Psoas muscle (tissue), 7 donors: ENCODE measurements at regions not wholly inside any gene's neighbourhood (a gene's known extent, or its start where the extent isn't known, plus 50 kb on each side); places are given as distances from the start of the nearest gene placed in this dataset.
"Not testable (repeated sequence)": the region's sequence is repeated elsewhere in the genome, so short reads cannot be mapped to it uniquely, and the experiment has no call there.

Experiments used
- ATAC-seq, 4 donors: fragments of 200-7000 bp; cut with Tn5 transposase; one replicate each; pipeline ENCODE4 v1.9.1; 2020; ENCODE audit warnings: moderate library complexity in 3 of 4, mild to moderate bottlenecking in 2 of 4
- DNase-seq, 2 donors: peaks; one replicate each; pipeline ENCODE4 v3.0.0-alpha.2; 2020
- H3K27ac ChIP-seq: fragments of 200-600 bp; one replicate; pipeline ENCODE4 v1.8.0; 2022
- H3K27me3 ChIP-seq, 3 donors: fragments of 200-600 bp in 1 of 3; one replicate each; pipeline versions ENCODE4 v1.6.1 to v1.8.0; 2013 to 2022; ENCODE audit warnings: low read length in 2 of 3, mild to moderate bottlenecking in 2 of 3, moderate library complexity in 1 of 3; ENCODE audit not compliant: insufficient read depth in 3 of 3
- H3K36me3 ChIP-seq, 2 donors: fragments of 200-600 bp in 1 of 2; one replicate each; pipeline versions ENCODE4 v1.6.1 to v1.8.0; 2013 to 2022; ENCODE audit warnings: low read depth in 1 of 2, mild to moderate bottlenecking in 1 of 2, moderate library complexity in 1 of 2; ENCODE audit not compliant: insufficient read depth in 1 of 2
- H3K4me1 ChIP-seq: fragments of 200-600 bp; one replicate; pipeline ENCODE4 v1.8.0; 2022
- H3K4me3 ChIP-seq: fragments of 200-600 bp; one replicate; pipeline ENCODE4 v1.8.0; 2022; ENCODE audit warnings: mild to moderate bottlenecking
- H3K9me3 ChIP-seq: fragments of 200-600 bp; one replicate; pipeline ENCODE4 v1.8.0; 2022
- WGBS, 3 donors: extraction: QIAGEN DNeasy Blood & Tissue Kit; methylation state at CpG; one replicate each; pipeline versions ENCODE4 v1.1.6 to v1.1.7; 2013; 5-methylcytosine and 5-hydroxymethylcytosine counted together
- intact Hi-C, 2 donors: fragments of 100-400 bp; cut with DNase I; formaldehyde crosslinking; loops; one replicate each; pipeline versions ENCODE4 v1.11.0 to v1.14.2; 2022
- TF ChIP-seq, protein P1 (sequence below): fragments of 200-600 bp; IDR thresholded peaks from one replicate; pipeline ENCODE4 v1.8.0; 2022; ENCODE audit warnings: antibody characterized with exemption
- donor health status: healthy with polysubstance abuse.
- donor health status: DM: no; HTN: no; CAD: no; lungs with moderate emphysema.
- donor health status: Bipolar disorder and iron deficiency.
- donor health status: healthy.
- donor health status: DM: yes; HTN: yes; CAD: no.
- donor health status: DM: no; HTN: no; CAD: no.
- donor health status: DM: yes; HTN: yes; CAD: no.

DNA sequence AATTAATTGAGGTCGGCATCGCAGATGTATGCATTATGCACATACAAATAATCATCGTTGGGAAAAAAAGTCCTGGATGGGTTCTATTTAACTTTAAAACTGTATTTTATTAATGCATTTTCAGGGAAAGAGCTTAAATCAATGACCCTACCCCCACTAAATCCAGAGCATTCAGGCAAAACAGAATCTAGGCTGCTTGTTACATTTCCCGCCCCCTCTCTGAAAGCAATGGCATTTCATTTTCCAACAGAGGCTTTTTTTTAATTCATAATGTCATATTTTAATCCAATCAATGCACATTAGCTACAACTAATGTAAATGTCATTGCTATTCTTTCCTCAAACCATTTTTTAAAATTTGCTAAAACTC, 117.4 kb upstream of the GRIA1 start:
- Histone ChIP-seq H3K4me1 (no peaks in the 10 kb centered on the region), H3K36me3 (no peaks in the 10 kb centered on the region), H3K27ac (no peak overlapping the region), H3K9me3 (no peaks in the 10 kb centered on the region), H3K27me3 (no peaks in the 10 kb centered on the region), H3K4me3 (no peak overlapping the region)
- no peak for DNase-seq
- WGBS, 3 donors, result 87 to 88% (median 87%) methylated on average over 4 of the region's 4 CpGs
- ATAC-seq, result no peak
- intact Hi-C loops, result no loop called here
- TF ChIP-seq, protein P1, sequence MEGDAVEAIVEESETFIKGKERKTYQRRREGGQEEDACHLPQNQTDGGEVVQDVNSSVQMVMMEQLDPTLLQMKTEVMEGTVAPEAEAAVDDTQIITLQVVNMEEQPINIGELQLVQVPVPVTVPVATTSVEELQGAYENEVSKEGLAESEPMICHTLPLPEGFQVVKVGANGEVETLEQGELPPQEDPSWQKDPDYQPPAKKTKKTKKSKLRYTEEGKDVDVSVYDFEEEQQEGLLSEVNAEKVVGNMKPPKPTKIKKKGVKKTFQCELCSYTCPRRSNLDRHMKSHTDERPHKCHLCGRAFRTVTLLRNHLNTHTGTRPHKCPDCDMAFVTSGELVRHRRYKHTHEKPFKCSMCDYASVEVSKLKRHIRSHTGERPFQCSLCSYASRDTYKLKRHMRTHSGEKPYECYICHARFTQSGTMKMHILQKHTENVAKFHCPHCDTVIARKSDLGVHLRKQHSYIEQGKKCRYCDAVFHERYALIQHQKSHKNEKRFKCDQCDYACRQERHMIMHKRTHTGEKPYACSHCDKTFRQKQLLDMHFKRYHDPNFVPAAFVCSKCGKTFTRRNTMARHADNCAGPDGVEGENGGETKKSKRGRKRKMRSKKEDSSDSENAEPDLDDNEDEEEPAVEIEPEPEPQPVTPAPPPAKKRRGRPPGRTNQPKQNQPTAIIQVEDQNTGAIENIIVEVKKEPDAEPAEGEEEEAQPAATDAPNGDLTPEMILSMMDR, result no peak

DNA sequence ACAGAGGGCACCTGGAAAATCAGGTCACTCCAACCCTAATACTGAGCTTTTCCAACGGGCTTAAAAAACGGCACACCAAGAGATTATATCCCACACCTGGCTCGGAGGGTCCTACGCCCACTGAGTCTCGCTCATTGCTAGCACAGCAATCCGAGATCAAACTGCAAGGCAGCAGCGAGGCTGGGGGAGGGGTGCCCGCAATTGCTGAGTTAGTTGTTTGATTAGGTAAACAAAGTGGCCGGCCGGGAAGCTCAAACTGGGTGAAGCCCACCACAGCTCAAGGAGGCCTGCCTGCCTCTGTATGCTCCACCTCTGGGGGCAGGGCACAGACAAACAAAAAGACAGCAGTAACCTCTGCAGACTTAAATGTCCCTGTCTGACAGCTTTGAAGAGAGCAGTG, 108.8 kb upstream of the GRIA1 start:
- DNase-seq, H3K4me1 ChIP-seq, H3K4me3 ChIP-seq, H3K36me3 ChIP-seq, H3K27me3 ChIP-seq, H3K9me3 ChIP-seq, ATAC-seq, intact Hi-C loops, H3K27ac ChIP-seq: not testable (repeated sequence)
- WGBS, 3 donors, result 88 to 94% (median 91%) methylated on average over 10 of the region's 10 CpGs

DNA sequence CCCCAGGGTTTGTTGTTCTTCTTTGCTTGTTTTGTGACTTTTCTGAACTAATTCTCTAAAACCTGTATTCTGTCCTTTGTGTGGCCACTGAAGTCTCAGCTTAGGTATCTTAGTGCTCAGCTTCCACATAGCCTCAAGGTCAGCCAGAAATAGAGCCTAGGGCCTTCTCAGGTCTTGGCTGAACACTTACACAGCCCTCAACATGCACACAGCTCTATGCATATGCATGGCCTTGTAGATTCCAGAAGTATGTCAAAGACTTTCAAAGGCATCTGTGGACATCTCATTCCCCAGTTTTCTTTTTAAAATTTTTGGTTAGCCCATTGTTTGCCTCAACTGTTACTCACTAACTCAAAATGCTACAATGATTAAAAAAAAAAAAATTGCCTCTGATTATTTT, 99.9 kb upstream of the GRIA1 start:
- DNase-seq, result no peak
- no peak for ATAC-seq
- no peaks in the 10 kb centered on the region for H3K9me3 ChIP-seq
- intact Hi-C loops, result no loop called here
- no peak overlapping the region for H3K27ac ChIP-seq
- no peaks in the 10 kb centered on the region for H3K36me3 ChIP-seq
- no peak overlapping the region for H3K4me3 ChIP-seq
- TF ChIP-seq, protein P1, result no peak
- H3K4me1 ChIP-seq, result no peaks in the 10 kb centered on the region
- H3K27me3 ChIP-seq, result no peaks in the 10 kb centered on the region

DNA sequence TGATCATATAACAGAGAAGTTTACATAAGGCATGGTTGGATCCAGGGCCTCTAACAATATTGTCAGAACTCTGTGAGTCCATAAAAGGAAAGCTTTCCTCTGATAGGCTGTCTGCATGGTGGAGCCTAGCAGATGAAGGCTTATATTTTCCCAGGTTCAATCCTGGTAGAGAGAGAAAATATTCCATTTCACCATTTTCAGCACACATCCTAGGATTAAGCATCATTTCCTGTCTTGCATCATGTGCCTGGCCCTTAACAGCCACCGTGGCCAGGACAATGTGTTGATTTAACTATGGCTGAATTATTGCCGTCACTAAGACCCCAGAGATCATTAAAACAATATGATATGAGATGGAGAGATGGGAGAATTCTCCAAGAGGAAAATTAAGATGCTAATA, 90.9 kb upstream of the GRIA1 start:
- 26 to 34% (median 31%) methylated on average over 2 of the region's 2 CpGs for WGBS, 3 donors
- intact Hi-C loops, result no loop called here
- Histone ChIP-seq H3K36me3 (no peaks in the 10 kb centered on the region), H3K4me3 (no peak overlapping the region), H3K27ac (no peak overlapping the region), H3K27me3 (no peaks in the 10 kb centered on the region), H3K9me3 (peaks cover 7% of the 10 kb centered on the region), H3K4me1 (no peaks in the 10 kb centered on the region)
- TF ChIP-seq, protein P1, result no peak
- no peak for ATAC-seq
- DNase-seq, result no peak

DNA sequence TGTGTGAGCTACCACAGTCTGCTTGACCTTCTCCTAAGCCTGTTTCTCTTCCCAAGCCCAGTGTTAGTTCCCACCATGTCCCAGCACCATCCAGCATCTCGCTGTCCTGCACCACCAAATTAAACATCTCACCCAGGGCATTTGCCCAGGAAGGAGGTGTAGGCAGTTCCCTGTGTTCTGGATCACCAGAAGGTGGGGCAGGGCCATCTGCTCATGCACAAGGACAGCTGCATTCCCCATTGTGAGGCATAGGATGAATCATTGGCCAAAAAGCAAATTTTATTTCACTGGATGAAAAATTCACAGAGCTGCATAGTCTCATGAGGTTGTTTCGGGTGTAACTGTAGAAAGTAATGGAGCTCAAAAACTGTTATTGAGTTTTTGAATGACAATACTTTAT, 89.5 kb upstream of the GRIA1 start:
- Histone ChIP-seq H3K27ac (no peak overlapping the region), H3K4me1 (no peaks in the 10 kb centered on the region), H3K27me3 (no peaks in the 10 kb centered on the region), H3K9me3 (peaks cover 7% of the 10 kb centered on the region), H3K36me3 (no peaks in the 10 kb centered on the region), H3K4me3 (no peak overlapping the region)
- ATAC-seq, result no peak
- WGBS, 3 donors, result 75 to 80% (median 75%) methylated on average over 2 of the region's 2 CpGs
- TF ChIP-seq, protein P1, result no peak
- no peak for DNase-seq
- intact Hi-C loops, result no loop called here
